WERI-Rb-1 (cell line): ENCODE measurements at regions not wholly inside any gene's neighbourhood (a gene's known extent, or its start where the extent isn't known, plus 50 kb on each side); places are given as distances from the start of the nearest gene placed in this dataset.

Experiments
- DNase-seq: peaks from one replicate; pipeline ENCODE4 v3.0.0-alpha.2; 2020
- H3K27ac ChIP-seq: fragments of 250-450 bp; sonication (Bioruptor Pico); 2 replicates; pipeline ENCODE4 v1.5.1; 2020; ENCODE audit warnings: mild to moderate bottlenecking, moderate library complexity
- H3K27me3 ChIP-seq: fragments of 250-450 bp; sonication (Bioruptor Pico); 2 replicates; pipeline ENCODE4 v1.5.1; 2021; ENCODE audit warnings: mild to moderate bottlenecking, low read depth, moderate library complexity; ENCODE audit not compliant: insufficient read depth, severe bottlenecking
- H3K36me3 ChIP-seq: fragments of 250-450 bp; sonication (Bioruptor Pico); 2 replicates; pipeline ENCODE4 v1.5.1; 2020; ENCODE audit warnings: mild to moderate bottlenecking, moderate library complexity
- H3K4me3 ChIP-seq: 2 replicates; pipeline ENCODE4 v1.5.1; 2011; ENCODE audit warnings: low read depth, mild to moderate bottlenecking, control low read depth, low read length
- H3K9me3 ChIP-seq: fragments of 250-450 bp; sonication (Bioruptor Pico); 2 replicates; pipeline ENCODE4 v1.5.1; 2021; ENCODE audit warnings: mild to moderate bottlenecking, moderate library complexity; ENCODE audit not compliant: severe bottlenecking
- TF ChIP-seq, protein P1 (sequence below): IDR thresholded peaks from 2 replicates; pipeline ENCODE4 v1.5.1; 2011; ENCODE audit warnings: low read depth, mild to moderate bottlenecking, control low read depth, inconsistent platforms, low read length

DNA sequence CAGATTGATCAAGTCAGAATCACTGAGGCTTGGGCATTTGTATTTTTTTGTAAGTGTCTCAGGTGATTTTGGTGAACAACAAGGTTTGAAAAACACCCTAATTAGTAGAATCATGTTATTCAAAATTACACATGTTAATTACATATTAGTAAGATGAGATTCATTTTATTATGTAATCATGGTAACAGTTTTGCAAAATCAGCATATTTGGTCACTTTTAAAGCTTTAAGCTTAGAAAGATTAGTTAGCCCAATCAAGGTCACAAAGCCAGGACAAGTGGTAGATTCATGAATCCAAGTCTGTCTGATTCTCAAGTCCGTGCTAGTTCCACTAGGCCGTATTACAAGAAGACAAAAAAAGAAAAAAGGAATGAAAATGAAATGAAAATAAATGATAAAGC lies 218.4 kb upstream of the FAR2 start:
- Histone ChIP-seq H3K27me3 (no peaks in the 10 kb centered on the region), H3K9me3 (no peaks in the 10 kb centered on the region), H3K27ac (no peak overlapping the region), H3K36me3 (no peaks in the 10 kb centered on the region), H3K4me3 (no peak overlapping the region)
- no peak for DNase-seq
- TF ChIP-seq, protein P1, sequence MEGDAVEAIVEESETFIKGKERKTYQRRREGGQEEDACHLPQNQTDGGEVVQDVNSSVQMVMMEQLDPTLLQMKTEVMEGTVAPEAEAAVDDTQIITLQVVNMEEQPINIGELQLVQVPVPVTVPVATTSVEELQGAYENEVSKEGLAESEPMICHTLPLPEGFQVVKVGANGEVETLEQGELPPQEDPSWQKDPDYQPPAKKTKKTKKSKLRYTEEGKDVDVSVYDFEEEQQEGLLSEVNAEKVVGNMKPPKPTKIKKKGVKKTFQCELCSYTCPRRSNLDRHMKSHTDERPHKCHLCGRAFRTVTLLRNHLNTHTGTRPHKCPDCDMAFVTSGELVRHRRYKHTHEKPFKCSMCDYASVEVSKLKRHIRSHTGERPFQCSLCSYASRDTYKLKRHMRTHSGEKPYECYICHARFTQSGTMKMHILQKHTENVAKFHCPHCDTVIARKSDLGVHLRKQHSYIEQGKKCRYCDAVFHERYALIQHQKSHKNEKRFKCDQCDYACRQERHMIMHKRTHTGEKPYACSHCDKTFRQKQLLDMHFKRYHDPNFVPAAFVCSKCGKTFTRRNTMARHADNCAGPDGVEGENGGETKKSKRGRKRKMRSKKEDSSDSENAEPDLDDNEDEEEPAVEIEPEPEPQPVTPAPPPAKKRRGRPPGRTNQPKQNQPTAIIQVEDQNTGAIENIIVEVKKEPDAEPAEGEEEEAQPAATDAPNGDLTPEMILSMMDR, result no peak

DNA sequence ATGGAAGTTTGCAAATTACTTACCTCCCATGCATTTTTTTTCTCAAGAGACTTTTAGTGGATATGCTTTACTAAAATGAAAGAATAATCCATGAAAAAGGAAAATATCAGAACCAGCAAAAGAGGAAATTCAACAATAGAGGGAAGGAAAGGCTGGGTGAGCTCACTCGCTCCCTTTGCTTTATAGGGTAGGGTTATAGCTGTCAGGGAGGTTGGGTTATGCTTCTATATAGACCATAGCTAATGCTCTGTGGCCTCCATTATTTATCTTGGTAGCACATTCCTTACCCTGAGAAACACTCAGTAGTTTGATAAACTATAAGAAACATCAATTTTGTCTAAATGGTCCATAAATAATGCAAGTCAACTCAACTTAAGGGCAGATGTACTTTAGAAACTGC lies 215.9 kb upstream of the FAR2 start:
- TF ChIP-seq, protein P1, result no peak
- DNase-seq, result no peak
- Histone ChIP-seq H3K36me3 (no peaks in the 10 kb centered on the region), H3K27ac (no peak overlapping the region), H3K9me3 (no peaks in the 10 kb centered on the region), H3K4me3 (no peak overlapping the region), H3K27me3 (no peaks in the 10 kb centered on the region)

DNA sequence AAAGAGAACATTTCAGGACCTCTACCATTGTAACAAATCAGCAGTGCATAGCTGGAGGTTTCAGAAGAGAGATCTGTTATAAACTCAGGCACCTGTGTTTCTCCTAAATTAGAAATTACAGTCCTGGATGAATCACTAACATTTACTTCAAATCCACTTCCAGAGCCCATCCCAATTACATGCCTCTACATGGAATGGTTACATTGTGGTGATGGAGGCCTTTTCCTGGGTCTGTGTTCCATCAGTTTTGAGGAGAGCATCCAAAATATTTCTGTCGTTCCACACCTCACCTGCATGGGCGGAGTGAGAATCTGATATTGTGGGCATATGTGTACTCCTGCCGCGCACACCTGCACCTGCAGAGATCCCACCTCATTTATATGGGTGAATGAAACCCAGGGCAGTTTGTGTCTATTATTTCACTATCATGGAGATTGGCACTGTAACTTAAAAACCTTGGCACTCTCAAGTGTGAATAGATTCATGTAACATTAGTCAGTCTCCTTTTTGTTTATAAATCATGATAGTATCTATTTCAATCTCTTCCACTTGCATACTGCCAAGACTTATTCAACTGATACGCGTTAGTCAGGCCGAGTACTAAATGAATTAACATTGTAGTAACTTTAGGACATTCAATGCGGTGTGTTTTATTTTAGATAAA lies 215.1 kb upstream of the FAR2 start:
- no peak for DNase-seq
- TF ChIP-seq, protein P1, result no peak

DNA sequence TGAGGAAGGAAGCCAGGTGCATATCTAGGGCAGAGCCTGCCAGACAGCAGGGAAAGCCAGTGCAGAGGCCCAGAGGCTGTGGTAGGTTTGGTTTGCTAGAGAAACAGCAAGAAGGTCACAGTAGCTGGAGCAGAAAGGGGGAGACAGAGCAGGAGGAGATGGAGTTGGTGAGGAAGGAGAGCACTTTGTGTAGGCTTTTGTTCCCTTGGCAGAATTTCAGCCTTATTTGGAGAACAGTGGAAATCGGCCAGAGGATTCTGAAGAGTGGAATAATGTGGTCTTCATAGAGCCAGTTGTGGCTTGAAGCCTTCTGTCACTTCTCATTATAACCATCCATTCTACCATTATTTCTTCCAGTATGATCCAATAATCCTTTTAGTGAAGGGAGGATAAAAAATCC lies 212.9 kb upstream of the FAR2 start:
- Histone ChIP-seq H3K4me3 (no peak overlapping the region), H3K27me3 (no peaks in the 10 kb centered on the region), H3K36me3 (no peaks in the 10 kb centered on the region), H3K27ac (no peak overlapping the region), H3K9me3 (no peaks in the 10 kb centered on the region)
- DNase-seq, result no peak
- TF ChIP-seq, protein P1, result no peak

More for the DNA sequence above, 215.1 kb upstream of the FAR2 start:
- Histone ChIP-seq H3K36me3 (no peaks in the 10 kb centered on the region), H3K27ac (no peak overlapping the region), H3K4me3 (no peak overlapping the region), H3K9me3 (no peaks in the 10 kb centered on the region), H3K27me3 (no peaks in the 10 kb centered on the region)

DNA sequence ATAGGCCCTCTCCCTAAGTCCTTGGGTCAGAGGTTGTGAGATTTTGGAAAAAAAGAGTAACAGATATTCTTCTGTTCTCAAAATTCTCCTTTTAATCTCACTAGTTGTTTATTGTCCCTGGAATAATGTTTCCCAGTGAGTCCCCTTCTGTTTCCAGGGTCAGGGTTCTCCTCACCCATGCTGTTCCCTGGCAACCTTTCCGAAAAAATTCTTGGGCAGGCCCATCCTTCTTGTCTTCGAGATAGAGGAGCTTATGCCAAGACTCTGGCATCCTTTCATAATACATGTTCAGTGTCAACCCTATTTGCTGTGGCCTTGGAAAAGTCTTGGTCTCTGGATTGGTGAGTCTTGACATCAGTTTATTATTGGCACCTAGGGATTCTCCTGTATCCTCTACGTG lies 212.4 kb upstream of the FAR2 start:
- Histone ChIP-seq H3K4me3 (no peak overlapping the region), H3K27me3 (no peaks in the 10 kb centered on the region), H3K27ac (no peak overlapping the region), H3K36me3 (no peaks in the 10 kb centered on the region), H3K9me3 (no peaks in the 10 kb centered on the region)
- DNase-seq, result no peak
- TF ChIP-seq, protein P1, result no peak

DNA sequence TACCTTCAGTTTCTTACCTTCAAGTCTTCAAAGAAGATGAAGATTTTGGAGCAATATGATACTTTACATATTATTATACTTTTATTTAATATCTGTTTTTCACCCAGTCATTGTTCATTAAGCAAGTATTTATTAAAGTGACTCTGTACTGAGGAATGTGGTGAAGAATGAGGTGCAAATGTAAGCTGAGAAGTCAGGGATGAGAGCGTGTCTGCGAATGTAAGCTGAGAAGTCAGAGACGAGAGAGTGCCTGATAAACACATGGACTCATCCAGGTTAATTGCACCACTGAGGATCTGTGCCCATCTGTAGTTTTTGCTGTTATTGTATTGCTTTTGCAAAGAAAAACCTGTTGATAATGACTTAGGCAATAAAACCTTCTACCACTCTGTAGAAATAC lies 211.9 kb upstream of the FAR2 start:
- Histone ChIP-seq H3K36me3 (no peaks in the 10 kb centered on the region), H3K9me3 (no peaks in the 10 kb centered on the region), H3K4me3 (no peak overlapping the region), H3K27ac (no peak overlapping the region), H3K27me3 (no peaks in the 10 kb centered on the region)
- TF ChIP-seq, protein P1, result no peak
- DNase-seq, result no peak
